GM20000 (cell line): ENCODE measurements at regions not wholly inside any gene's neighbourhood (a gene's known extent, or its start where the extent isn't known, plus 50 kb on each side); places are given as distances from the start of the nearest gene placed in this dataset.

Source experiments
- DNase-seq: peaks from one replicate; pipeline ENCODE4 v3.0.0; 2012; ENCODE audit warnings: low spot score
- TF ChIP-seq, protein P1 (sequence below): IDR thresholded peaks from 2 replicates; pipeline ENCODE4 v1.5.1; 2012; ENCODE audit warnings: mild to moderate bottlenecking, control low read depth; ENCODE audit errors: extremely low read depth, missing control alignments

DNA sequence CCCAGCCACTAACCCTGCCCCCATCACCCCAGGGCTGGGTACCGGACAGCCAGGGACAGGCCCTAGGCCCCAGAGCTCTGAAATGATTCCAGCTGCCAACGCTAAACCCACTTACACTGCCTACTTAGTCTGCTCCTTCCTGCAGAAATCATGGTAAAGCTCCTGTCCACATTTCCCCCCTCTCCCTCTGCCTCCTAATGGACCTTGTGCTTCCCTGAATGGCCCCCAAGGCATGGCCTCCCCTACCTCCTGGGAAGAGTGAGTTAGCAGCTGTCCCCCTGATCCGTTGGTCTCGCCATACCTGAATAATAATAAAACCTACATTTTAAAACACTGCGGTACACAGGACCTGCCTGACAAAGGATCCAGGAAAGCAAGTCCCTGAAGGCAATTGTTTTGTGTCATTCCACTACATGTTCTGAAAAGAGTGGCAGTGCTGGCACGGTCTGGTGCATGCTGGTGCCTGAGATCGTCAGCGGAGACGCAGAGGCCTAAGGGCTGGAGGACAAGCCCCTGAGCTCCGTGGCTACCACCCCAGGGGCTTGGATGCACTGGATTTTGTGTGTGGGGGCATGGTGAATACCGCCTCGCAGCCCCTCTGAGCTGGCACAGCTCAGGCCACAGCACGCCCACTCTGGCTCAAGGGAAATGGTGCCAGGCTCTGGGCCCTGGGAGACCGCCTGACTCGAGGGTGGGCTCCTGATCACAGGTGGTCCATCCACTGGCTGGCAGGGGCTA, 186.3 kb downstream of the CTTN start:
- TF ChIP-seq, protein P1, sequence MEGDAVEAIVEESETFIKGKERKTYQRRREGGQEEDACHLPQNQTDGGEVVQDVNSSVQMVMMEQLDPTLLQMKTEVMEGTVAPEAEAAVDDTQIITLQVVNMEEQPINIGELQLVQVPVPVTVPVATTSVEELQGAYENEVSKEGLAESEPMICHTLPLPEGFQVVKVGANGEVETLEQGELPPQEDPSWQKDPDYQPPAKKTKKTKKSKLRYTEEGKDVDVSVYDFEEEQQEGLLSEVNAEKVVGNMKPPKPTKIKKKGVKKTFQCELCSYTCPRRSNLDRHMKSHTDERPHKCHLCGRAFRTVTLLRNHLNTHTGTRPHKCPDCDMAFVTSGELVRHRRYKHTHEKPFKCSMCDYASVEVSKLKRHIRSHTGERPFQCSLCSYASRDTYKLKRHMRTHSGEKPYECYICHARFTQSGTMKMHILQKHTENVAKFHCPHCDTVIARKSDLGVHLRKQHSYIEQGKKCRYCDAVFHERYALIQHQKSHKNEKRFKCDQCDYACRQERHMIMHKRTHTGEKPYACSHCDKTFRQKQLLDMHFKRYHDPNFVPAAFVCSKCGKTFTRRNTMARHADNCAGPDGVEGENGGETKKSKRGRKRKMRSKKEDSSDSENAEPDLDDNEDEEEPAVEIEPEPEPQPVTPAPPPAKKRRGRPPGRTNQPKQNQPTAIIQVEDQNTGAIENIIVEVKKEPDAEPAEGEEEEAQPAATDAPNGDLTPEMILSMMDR: no peak
- DNase-seq: no peak

DNA sequence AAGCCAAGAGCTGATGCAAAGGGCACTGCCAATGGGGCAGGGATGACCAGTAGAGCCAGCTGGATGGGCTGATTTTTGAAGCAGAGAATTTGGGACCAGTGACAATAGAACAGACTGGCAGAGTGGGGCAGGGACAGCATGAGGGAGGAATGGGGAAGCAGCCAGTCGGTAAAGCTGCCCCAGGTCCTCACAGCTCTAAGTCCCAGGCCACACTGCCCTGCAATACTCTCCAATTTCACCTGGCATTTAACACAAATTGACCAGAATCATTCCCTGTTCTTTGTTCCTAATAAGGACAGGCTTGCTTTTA, 186.9 kb downstream of the CTTN start:
- no peak for DNase-seq

DNA sequence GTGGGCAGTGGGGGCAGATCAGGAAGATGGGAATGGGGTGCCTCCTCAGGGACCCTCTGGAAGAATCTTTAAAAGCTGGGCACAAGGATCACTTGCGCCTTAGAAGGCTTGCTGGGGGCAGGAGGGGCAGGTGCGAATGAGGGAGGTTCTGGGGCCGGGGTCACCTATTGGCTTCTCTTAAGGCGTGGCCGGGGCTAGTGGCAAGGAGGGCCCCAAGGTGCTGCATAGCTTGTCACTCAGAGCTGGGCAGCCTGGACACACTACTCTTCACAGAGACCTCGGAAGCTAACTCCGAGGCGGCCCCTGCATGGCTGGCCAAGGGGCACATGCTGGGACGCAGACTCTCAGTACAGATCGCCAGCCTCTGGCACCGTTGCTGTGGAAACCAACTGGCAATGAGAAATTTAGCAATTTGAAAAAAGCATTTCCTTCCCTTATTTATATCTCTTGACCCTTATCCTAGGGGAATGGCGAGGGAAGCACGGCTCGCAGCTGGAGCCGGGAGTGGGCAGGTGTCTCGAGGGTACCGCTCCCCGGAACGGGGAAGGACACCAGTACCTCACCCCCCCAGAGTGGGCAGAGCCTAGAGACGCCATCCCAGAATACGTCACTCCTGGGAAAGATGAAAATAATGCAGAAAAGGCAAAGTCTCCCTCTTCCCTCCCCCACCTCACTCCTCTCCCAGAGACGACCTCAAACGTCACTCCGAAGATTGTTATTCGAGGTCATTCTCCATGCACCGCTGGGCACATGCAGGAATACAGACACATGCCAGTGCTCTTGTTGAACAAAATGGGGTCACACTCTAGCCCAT, 188.1 kb downstream of the CTTN start:
- TF ChIP-seq, protein P1: no peak
- DNase-seq: no peak

More for the DNA sequence above, 186.9 kb downstream of the CTTN start:
- TF ChIP-seq, protein P1: no peak

DNA sequence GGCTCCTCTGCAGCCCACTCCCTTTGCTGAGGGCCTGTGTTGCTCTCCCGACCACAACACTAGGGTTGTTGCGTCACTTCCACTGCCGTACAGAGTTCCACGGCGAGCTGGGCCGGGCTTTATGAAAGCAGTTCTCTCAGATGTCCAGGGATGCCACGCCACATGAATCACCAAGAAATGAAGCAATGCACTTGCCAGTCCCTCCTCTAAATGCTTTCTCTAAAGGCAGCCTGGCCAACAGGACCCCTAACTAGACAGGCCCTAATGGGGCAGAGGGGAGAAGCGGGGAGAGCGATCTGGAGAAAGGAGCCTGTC, 188.7 kb downstream of the CTTN start:
- TF ChIP-seq, protein P1: no peak
- no peak for DNase-seq

DNA sequence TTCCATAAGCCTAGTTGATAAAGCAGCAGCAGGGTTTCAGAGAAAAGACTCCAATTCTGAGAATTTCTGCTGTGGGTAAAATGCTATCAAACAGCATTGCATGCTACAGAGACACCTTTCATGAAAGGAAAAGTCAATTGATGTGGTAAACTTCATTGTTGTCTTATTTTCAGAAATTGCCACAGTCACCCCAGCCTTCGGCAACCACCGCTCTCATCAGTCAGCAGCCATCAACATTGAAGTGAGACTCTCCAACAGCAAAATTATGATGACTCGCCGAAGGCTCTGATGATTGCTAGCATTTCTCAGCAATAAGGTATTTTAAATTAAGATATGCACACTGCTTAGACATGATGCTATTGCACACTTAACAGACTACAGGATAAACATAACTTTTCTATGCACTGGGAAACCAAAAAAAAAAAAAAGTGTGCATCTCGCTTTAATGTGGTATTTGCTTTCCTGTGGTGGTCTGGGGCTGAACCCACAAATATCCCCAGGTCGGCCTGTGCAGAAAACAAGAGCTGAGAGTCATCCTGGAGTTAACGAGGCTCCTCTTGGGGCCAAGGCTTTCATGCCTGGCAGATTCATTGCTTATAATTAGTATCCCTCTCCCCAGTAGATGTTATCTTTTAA, 192.1 kb downstream of the CTTN start:
- DNase-seq: no peak

DNA sequence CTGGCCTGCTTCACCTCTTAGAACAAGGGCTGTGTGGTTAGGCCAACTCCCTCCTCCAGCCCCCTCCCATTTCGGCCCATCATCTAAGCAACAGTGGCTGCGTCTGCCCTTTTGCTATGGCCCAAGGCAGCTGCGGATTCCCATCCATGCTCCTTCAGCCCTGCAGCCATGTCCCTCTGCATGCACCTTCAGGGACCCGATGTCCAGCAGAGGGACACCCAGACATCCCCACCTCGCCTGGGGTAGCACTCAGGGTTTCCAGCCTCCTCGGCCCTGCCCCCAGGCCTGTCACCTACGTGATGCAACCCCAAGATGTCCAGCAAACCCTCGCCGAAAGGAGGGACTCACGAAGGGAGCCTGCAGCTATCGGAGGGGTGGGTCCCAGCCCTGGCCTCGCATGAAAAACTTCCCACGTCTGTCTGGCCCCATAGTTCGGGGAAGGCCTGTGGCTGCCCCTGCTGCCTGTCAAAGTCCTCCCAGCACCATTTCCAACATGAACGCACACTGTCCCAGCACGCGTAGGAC, 194.4 kb downstream of the CTTN start:
- no peak for DNase-seq
- TF ChIP-seq, protein P1: no peak

More for the DNA sequence above, 192.1 kb downstream of the CTTN start:
- TF ChIP-seq, protein P1: no peak

DNA sequence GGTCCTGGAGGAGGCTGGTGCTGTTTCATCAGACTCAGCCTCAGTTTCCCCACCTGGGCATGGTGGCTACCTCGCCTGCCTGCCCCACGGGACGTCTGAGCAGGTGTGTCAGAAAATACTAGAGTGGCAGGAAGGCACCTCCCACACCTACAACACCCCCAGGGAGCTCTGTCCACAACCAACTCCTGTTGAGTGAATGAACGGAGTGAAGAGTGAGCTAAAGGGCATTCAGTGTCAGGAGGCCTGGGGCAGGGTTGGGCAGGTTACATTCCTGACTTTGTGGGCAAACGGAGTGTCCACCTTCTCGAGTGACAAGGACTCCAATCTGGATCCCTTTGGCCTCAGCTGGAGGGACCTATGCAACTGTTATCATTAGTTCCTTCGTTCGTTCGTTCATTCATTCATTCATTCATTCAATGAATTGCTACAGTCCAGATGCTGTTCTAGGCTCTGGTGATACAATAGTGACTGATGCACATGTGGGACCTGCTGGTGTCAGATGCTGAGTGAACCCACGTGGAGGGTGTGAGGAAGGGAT, 195.2 kb downstream of the CTTN start:
- TF ChIP-seq, protein P1: no peak
- DNase-seq: no peak
